GM23248 (cell line): ENCODE measurements at regions not wholly inside any gene's neighbourhood (a gene's known extent, or its start where the extent isn't known, plus 50 kb on each side); places are given as distances from the start of the nearest gene placed in this dataset.

Experiments
- DNase-seq: peaks from one replicate; pipeline ENCODE4 v3.0.0-alpha.2; 2015
- H2AFZ ChIP-seq: fragments of 200-600 bp; sonication (generic); 2 replicates; pipeline ENCODE4 v1.6.1; 2016; ENCODE audit warnings: antibody characterized with exemption
- H3F3A ChIP-seq: fragments of 200-600 bp; sonication (generic); 2 replicates; pipeline ENCODE4 v1.6.1; 2016; ENCODE audit warnings: mild to moderate bottlenecking, antibody characterized with exemption, mixed run types; ENCODE audit not compliant: insufficient read depth
- H3K27ac ChIP-seq: fragments of 200-600 bp; sonication (generic); 2 replicates; pipeline ENCODE4 v1.5.1; 2016; ENCODE audit warnings: mild to moderate bottlenecking
- H3K27me3 ChIP-seq: fragments of 200-600 bp; sonication (generic); replicated peaks from 2 replicates; pipeline ENCODE4 v1.6.1; 2016; ENCODE audit warnings: mild to moderate bottlenecking; ENCODE audit not compliant: insufficient read depth
- H3K36me3 ChIP-seq: fragments of 200-600 bp; sonication (generic); 2 replicates; pipeline ENCODE4 v1.6.1; 2016; ENCODE audit warnings: low read depth, mild to moderate bottlenecking
- H3K4me1 ChIP-seq: fragments of 200-600 bp; sonication (generic); 2 replicates; pipeline ENCODE4 v1.6.1; 2016; ENCODE audit warnings: mild to moderate bottlenecking; ENCODE audit not compliant: insufficient read depth
- H3K4me2 ChIP-seq: fragments of 200-600 bp; sonication (generic); one replicate; pipeline ENCODE4 v1.6.1; 2016; ENCODE audit warnings: mild to moderate bottlenecking; ENCODE audit not compliant: unreplicated experiment
- H3K4me3 ChIP-seq: fragments of 200-600 bp; sonication (generic); 2 replicates; pipeline ENCODE4 v1.5.1; 2016; ENCODE audit warnings: mild to moderate bottlenecking
- H3K79me2 ChIP-seq: fragments of 200-600 bp; sonication (generic); 2 replicates; pipeline ENCODE4 v1.6.1; 2016; ENCODE audit warnings: mild to moderate bottlenecking; ENCODE audit not compliant: insufficient read depth
- H3K9ac ChIP-seq: fragments of 200-600 bp; sonication (generic); 2 replicates; pipeline ENCODE4 v1.6.1; 2016; ENCODE audit warnings: mild to moderate bottlenecking
- H3K9me2 ChIP-seq: fragments of 200-600 bp; sonication (generic); 2 replicates; pipeline ENCODE4 v1.6.1; 2016; ENCODE audit warnings: mixed run types, mild to moderate bottlenecking, moderate library complexity; ENCODE audit not compliant: insufficient read depth
- H3K9me3 ChIP-seq: fragments of 200-600 bp; sonication (generic); one replicate; pipeline ENCODE4 v1.6.1; 2017; ENCODE audit warnings: low read depth
- H4K20me1 ChIP-seq: fragments of 200-600 bp; sonication (generic); 2 replicates; pipeline ENCODE4 v1.6.0; 2016; ENCODE audit not compliant: insufficient read depth
- EZH2 ChIP-seq: fragments of 200-600 bp; sonication (generic); IDR thresholded peaks from 2 replicates; pipeline ENCODE4 v1.6.1; 2018; ENCODE audit warnings: antibody characterized with exemption, mild to moderate bottlenecking; ENCODE audit not compliant: insufficient read depth, poor library complexity, severe bottlenecking
- EZH2phosphoT487 ChIP-seq: fragments of 200-600 bp; sonication (generic); IDR thresholded peaks from 2 replicates; pipeline ENCODE4 v1.6.1; 2018; ENCODE audit warnings: antibody characterized with exemption, moderate library complexity, mild to moderate bottlenecking, low read depth; ENCODE audit not compliant: insufficient read depth
- WGBS, 2 experiments: methylation state at CpG; one replicate each; pipeline ENCODE4 v1.1.6; 2015 to 2017; ENCODE audit warnings: low lambda C conversion rate in 2 of 2, low coverage in 1 of 2; ENCODE audit errors: missing lambda C conversion rate in 2 of 2; 5-methylcytosine and 5-hydroxymethylcytosine counted together
- in situ Hi-C: fragments of 300-500 bp; cut with MboI; formaldehyde crosslinking; loops from 2 replicates; pipeline ENCODE4 v1.15.0; 2020

GRCh38 chr6:144989319-144990107 is 704.4 kb downstream of the UTRN start:
- DNase-seq: peak; percentile 38
- Histone ChIP-seq H3K27me3 (no peaks in the 10 kb centered on the region), H2AFZ (0 out of 2 replicates have a peak overlapping the region, but pooled peaks have one; percentile 26), H3K9ac (no peak overlapping the region), H4K20me1 (no peaks in the 10 kb centered on the region), H3K4me1 (peaks cover 7% of the 10 kb centered on the region; the same call in 1 of the 2 replicates), H3K4me2 (no peak overlapping the region), H3K79me2 (no peaks in the 10 kb centered on the region), H3K4me3 (no peak overlapping the region), H3F3A (no peaks in the 10 kb centered on the region), H3K9me2 (no peaks in the 10 kb centered on the region), H3K27ac (no peak overlapping the region), H3K36me3 (no peaks in the 10 kb centered on the region), H3K9me3 (no peaks in the 10 kb centered on the region)
- WGBS, 2 experiments: 6 to 10% methylated on average over 5 of the region's 5 CpGs
- in situ Hi-C loops: no loop called here
- TF ChIP-seq EZH2phosphoT487 (no peak), EZH2 (no peak)

DNA sequence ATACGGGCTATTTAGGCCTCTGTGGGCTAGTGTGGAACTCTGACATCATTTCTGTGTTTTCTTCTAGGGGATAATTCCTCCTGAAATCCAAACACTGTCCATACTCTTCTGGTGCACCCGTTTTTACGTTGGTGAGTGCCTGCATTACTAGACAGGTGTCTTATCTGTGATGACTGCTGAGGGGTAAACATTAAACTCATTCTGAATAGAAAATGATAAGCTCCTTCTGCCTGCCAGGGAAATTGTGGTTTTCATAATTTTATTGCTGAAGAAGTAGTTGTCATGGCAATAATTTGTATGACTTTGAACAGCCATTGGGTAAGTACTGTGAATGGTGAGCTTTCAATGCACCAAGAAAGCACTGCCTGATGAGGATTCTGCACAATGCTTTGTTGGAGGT is 705.6 kb downstream of the UTRN start:
- H3K27me3 ChIP-seq: no peaks in the 10 kb centered on the region
- no peaks in the 10 kb centered on the region for H3F3A ChIP-seq
- in situ Hi-C loops: no loop called here
- no peaks in the 10 kb centered on the region for H3K9me3 ChIP-seq
- TF ChIP-seq EZH2: no peak
- no peak for TF ChIP-seq EZH2phosphoT487
- peaks cover 7% of the 10 kb centered on the region; the same call in 1 of the 2 replicates for H3K4me1 ChIP-seq
- H2AFZ ChIP-seq: no peak overlapping the region
- H3K9ac ChIP-seq: no peak overlapping the region
- no peak for DNase-seq
- H3K36me3 ChIP-seq: no peaks in the 10 kb centered on the region
- H3K79me2 ChIP-seq: no peaks in the 10 kb centered on the region
- 94 to 95% methylated on average over 3 of the region's 3 CpGs for WGBS, 2 experiments
- H3K27ac ChIP-seq: no peak overlapping the region
- H3K4me2 ChIP-seq: no peak overlapping the region
- no peak overlapping the region for H3K4me3 ChIP-seq
- no peaks in the 10 kb centered on the region for H3K9me2 ChIP-seq
- no peaks in the 10 kb centered on the region for H4K20me1 ChIP-seq

DNA sequence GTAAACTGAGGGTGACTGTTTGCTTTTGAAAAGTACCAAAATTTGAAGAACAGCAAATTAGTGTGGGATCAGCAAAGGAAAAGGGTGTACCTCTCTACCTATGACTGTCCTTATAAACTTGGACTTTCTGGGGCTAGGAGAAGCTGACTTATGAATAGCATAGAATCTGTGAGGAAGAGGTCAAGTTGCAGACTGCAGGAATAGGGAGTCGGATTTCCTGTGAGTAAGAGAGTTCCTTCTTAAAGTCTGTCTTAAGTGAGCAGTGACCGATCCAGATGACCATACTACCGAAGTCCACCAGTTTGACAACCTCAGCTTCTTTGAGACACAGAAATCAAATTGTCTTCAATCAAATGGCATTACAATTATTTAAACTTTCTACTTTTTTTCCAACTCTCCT is 708.7 kb downstream of the UTRN start:
- in situ Hi-C loops: no loop called here
- Histone ChIP-seq H3K36me3 (no peaks in the 10 kb centered on the region), H3K9me3 (no peaks in the 10 kb centered on the region), H3K4me1 (peaks cover 7% of the 10 kb centered on the region; the same call in 1 of the 2 replicates), H3K9me2 (no peaks in the 10 kb centered on the region), H3K4me2 (no peak overlapping the region), H3K27me3 (no peaks in the 10 kb centered on the region), H3F3A (no peaks in the 10 kb centered on the region), H3K79me2 (no peaks in the 10 kb centered on the region), H2AFZ (no peak overlapping the region), H3K27ac (no peak overlapping the region), H3K4me3 (no peak overlapping the region), H3K9ac (no peak overlapping the region), H4K20me1 (no peaks in the 10 kb centered on the region)
- TF ChIP-seq EZH2phosphoT487: no peak
- TF ChIP-seq EZH2: no peak
- peak; percentile 41 for DNase-seq
- 77 to 82% methylated on average over 3 of the region's 3 CpGs for WGBS, 2 experiments

- no peaks in the 10 kb centered on the region for H3K4me1 ChIP-seq
- H4K20me1 ChIP-seq: no peaks in the 10 kb centered on the region
- no peaks in the 10 kb centered on the region for H3F3A ChIP-seq
- TF ChIP-seq EZH2: no peak
- no peak for TF ChIP-seq EZH2phosphoT487
- H3K27me3 ChIP-seq: no peaks in the 10 kb centered on the region
- 80 to 81% methylated on average over 3 of the region's 3 CpGs for WGBS, 2 experiments
- no peak overlapping the region for H2AFZ ChIP-seq
- no peak overlapping the region for H3K27ac ChIP-seq
- in situ Hi-C loops: no loop called here
- H3K4me2 ChIP-seq: no peak overlapping the region
- no peak overlapping the region for H3K4me3 ChIP-seq
- H3K36me3 ChIP-seq: no peaks in the 10 kb centered on the region
- no peaks in the 10 kb centered on the region for H3K9me3 ChIP-seq
- DNase-seq: no peak
- H3K79me2 ChIP-seq: no peaks in the 10 kb centered on the region
- no peaks in the 10 kb centered on the region for H3K9me2 ChIP-seq
- H3K9ac ChIP-seq: no peak overlapping the region
Observed at GRCh38 chr6:144997996-144998395, 712.9 kb downstream of the UTRN start.

GRCh38 chr6:144999127-144999526 is 714.0 kb downstream of the UTRN start:
- no peak overlapping the region for H3K4me2 ChIP-seq
- no peaks in the 10 kb centered on the region for H3K27me3 ChIP-seq
- H3K4me1 ChIP-seq: no peaks in the 10 kb centered on the region
- H3K9me2 ChIP-seq: no peaks in the 10 kb centered on the region
- no peak overlapping the region for H3K4me3 ChIP-seq
- DNase-seq: peak; percentile 18
- in situ Hi-C loops: no loop called here
- no peak overlapping the region for H2AFZ ChIP-seq
- no peaks in the 10 kb centered on the region for H4K20me1 ChIP-seq
- 67 to 75% methylated on average over 1 of the region's 1 CpG for WGBS, 2 experiments
- H3K79me2 ChIP-seq: no peaks in the 10 kb centered on the region
- no peaks in the 10 kb centered on the region for H3K9me3 ChIP-seq
- no peaks in the 10 kb centered on the region for H3F3A ChIP-seq
- no peaks in the 10 kb centered on the region for H3K36me3 ChIP-seq
- H3K27ac ChIP-seq: no peak overlapping the region
- TF ChIP-seq EZH2: no peak
- no peak for TF ChIP-seq EZH2phosphoT487
- H3K9ac ChIP-seq: no peak overlapping the region
